ENCODE measurements at regions not wholly inside any gene's neighbourhood (a gene's known extent, or its start where the extent isn't known, plus 50 kb on each side); places are given as distances from the start of the nearest gene placed in this dataset.
A peak's percentile ranks its signal among the peaks of the same experiment; 100 is the strongest.

- no peak for DNase-seq
These were observed 820.5 kb upstream of the CELF4 start for GRCh38 chr18:38386146-38386545.

GRCh38 chr18:38369772-38370690 lies 804.4 kb upstream of the CELF4 start:
- no peak for DNase-seq

GRCh38 chr18:38368886-38369285 lies 803.3 kb upstream of the CELF4 start:
- no peak for DNase-seq

- peak; percentile 44 for DNase-seq
These were observed 802.6 kb upstream of the CELF4 start for GRCh38 chr18:38368246-38368645.

- DNase-seq, result no peak
These were observed 801.9 kb upstream of the CELF4 start for GRCh38 chr18:38367473-38367872.

- no peak for DNase-seq
These were observed 796.7 kb upstream of the CELF4 start for GRCh38 chr18:38362286-38362792.

- no peak for DNase-seq
These were observed 793.4 kb upstream of the CELF4 start for GRCh38 chr18:38358805-38359657.

GRCh38 chr18:38353149-38353548 lies 787.6 kb upstream of the CELF4 start:
- no peak for DNase-seq

GRCh38 chr18:38350141-38350540 lies 784.5 kb upstream of the CELF4 start:
- DNase-seq, result no peak

- no peak for DNase-seq
These were observed 765.0 kb upstream of the CELF4 start for GRCh38 chr18:38330573-38330972.

GRCh38 chr18:38329145-38329544 lies 763.5 kb upstream of the CELF4 start:
- DNase-seq, result no peak

- no peak for DNase-seq
These were observed 756.6 kb upstream of the CELF4 start for GRCh38 chr18:38322206-38322605.

- no peak for DNase-seq
These were observed 755.7 kb upstream of the CELF4 start for GRCh38 chr18:38321262-38321661.

GRCh38 chr18:38318416-38318815 lies 752.8 kb upstream of the CELF4 start:
- DNase-seq, result no peak

- DNase-seq, result no peak
These were observed 748.2 kb upstream of the CELF4 start for GRCh38 chr18:38313831-38314230.

GRCh38 chr18:38312532-38312931 lies 746.9 kb upstream of the CELF4 start:
- DNase-seq, result no peak

GRCh38 chr18:38310936-38311335 lies 745.3 kb upstream of the CELF4 start:
- no peak for DNase-seq

GRCh38 chr18:38307914-38308313 lies 742.3 kb upstream of the CELF4 start:
- no peak for DNase-seq

GRCh38 chr18:38305961-38306360 lies 740.4 kb upstream of the CELF4 start:
- DNase-seq, result no peak

- no peak for DNase-seq
These were observed 736.0 kb upstream of the CELF4 start for GRCh38 chr18:38301621-38302020.

- no peak for DNase-seq
These were observed 732.3 kb upstream of the CELF4 start for GRCh38 chr18:38297910-38298309.

GRCh38 chr18:38290229-38290628 lies 724.6 kb upstream of the CELF4 start:
- no peak for DNase-seq

- no peak for DNase-seq
These were observed 719.4 kb upstream of the CELF4 start for GRCh38 chr18:38284972-38285371.

- DNase-seq, result no peak
These were observed 697.5 kb upstream of the CELF4 start for GRCh38 chr18:38263066-38263465.
